ENCODE measurements at regions not wholly inside any gene's neighbourhood (a gene's known extent, or its start where the extent isn't known, plus 50 kb on each side); places are given as distances from the start of the nearest gene placed in this dataset.

DNA sequence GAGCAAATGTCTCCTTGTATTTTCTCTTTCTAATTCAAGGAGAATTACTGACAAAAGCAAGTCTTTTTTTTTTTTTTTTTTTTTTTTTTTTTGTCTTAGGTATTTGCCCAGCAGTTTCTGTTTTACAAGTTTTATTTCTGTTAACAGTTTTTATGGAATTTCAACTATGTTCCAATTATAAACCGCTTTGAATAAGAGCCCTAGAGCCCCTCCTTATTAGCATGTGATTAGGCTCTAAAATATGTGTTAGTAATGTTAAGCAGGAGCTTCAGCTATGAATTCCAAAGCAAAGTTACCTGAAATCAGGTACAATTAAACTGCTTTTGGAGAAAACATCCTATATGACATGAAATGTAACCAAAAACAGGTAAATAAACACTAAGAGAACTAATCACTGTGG, 997.0 kb upstream of the POT1 start (continued):
- TF ChIP-seq, protein P1, sequence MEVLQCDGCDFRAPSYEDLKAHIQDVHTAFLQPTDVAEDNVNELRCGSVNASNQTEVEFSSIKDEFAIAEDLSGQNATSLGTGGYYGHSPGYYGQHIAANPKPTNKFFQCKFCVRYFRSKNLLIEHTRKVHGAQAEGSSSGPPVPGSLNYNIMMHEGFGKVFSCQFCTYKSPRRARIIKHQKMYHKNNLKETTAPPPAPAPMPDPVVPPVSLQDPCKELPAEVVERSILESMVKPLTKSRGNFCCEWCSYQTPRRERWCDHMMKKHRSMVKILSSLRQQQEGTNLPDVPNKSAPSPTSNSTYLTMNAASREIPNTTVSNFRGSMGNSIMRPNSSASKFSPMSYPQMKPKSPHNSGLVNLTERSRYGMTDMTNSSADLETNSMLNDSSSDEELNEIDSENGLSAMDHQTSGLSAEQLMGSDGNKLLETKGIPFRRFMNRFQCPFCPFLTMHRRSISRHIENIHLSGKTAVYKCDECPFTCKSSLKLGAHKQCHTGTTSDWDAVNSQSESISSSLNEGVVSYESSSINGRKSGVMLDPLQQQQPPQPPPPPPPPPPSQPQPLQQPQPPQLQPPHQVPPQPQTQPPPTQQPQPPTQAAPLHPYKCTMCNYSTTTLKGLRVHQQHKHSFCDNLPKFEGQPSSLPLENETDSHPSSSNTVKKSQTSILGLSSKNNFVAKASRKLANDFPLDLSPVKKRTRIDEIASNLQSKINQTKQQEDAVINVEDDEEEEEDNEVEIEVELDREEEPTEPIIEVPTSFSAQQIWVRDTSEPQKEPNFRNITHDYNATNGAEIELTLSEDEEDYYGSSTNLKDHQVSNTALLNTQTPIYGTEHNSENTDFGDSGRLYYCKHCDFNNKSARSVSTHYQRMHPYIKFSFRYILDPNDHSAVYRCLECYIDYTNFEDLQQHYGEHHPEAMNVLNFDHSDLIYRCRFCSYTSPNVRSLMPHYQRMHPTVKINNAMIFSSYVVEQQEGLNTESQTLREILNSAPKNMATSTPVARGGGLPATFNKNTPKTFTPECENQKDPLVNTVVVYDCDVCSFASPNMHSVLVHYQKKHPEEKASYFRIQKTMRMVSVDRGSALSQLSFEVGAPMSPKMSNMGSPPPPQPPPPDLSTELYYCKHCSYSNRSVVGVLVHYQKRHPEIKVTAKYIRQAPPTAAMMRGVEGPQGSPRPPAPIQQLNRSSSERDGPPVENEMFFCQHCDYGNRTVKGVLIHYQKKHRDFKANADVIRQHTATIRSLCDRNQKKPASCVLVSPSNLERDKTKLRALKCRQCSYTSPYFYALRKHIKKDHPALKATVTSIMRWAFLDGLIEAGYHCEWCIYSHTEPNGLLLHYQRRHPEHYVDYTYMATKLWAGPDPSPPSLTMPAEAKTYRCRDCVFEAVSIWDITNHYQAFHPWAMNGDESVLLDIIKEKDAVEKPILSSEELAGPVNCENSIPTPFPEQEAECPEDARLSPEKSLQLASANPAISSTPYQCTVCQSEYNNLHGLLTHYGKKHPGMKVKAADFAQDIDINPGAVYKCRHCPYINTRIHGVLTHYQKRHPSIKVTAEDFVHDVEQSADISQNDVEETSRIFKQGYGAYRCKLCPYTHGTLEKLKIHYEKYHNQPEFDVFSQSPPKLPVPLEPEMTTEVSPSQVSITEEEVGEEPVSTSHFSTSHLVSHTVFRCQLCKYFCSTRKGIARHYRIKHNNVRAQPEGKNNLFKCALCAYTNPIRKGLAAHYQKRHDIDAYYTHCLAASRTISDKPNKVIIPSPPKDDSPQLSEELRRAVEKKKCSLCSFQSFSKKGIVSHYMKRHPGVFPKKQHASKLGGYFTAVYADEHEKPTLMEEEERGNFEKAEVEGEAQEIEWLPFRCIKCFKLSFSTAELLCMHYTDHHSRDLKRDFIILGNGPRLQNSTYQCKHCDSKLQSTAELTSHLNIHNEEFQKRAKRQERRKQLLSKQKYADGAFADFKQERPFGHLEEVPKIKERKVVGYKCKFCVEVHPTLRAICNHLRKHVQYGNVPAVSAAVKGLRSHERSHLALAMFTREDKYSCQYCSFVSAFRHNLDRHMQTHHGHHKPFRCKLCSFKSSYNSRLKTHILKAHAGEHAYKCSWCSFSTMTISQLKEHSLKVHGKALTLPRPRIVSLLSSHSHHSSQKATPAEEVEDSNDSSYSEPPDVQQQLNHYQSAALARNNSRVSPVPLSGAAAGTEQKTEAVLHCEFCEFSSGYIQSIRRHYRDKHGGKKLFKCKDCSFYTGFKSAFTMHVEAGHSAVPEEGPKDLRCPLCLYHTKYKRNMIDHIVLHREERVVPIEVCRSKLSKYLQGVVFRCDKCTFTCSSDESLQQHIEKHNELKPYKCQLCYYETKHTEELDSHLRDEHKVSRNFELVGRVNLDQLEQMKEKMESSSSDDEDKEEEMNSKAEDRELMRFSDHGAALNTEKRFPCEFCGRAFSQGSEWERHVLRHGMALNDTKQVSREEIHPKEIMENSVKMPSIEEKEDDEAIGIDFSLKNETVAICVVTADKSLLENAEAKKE (CRISPR knock-in tag; IDR thresholded peaks at IDR 0.05): no peak
- TF ChIP-seq, protein P2, sequence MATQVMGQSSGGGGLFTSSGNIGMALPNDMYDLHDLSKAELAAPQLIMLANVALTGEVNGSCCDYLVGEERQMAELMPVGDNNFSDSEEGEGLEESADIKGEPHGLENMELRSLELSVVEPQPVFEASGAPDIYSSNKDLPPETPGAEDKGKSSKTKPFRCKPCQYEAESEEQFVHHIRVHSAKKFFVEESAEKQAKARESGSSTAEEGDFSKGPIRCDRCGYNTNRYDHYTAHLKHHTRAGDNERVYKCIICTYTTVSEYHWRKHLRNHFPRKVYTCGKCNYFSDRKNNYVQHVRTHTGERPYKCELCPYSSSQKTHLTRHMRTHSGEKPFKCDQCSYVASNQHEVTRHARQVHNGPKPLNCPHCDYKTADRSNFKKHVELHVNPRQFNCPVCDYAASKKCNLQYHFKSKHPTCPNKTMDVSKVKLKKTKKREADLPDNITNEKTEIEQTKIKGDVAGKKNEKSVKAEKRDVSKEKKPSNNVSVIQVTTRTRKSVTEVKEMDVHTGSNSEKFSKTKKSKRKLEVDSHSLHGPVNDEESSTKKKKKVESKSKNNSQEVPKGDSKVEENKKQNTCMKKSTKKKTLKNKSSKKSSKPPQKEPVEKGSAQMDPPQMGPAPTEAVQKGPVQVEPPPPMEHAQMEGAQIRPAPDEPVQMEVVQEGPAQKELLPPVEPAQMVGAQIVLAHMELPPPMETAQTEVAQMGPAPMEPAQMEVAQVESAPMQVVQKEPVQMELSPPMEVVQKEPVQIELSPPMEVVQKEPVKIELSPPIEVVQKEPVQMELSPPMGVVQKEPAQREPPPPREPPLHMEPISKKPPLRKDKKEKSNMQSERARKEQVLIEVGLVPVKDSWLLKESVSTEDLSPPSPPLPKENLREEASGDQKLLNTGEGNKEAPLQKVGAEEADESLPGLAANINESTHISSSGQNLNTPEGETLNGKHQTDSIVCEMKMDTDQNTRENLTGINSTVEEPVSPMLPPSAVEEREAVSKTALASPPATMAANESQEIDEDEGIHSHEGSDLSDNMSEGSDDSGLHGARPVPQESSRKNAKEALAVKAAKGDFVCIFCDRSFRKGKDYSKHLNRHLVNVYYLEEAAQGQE (IDR thresholded peaks at IDR 0.05; ENCODE audit: unreplicated experiment): no peak
- TF ChIP-seq POLR2AphosphoS5 (IDR thresholded peaks at IDR 0.05; ENCODE audit: low read depth) (no peak), EZH2 (IDR thresholded peaks at IDR 0.05; ENCODE audit: low read depth, unreplicated experiment) (no peak), EZH2phosphoT487 (IDR thresholded peaks at IDR 0.05; ENCODE audit: unreplicated experiment) (no peak), STAT1 (IDR thresholded peaks at IDR 0.05; ENCODE audit: unreplicated experiment) (no peak), ZNF114 (CRISPR knock-in tag; IDR thresholded peaks at IDR 0.05) (no peak), NANOG (IDR thresholded peaks at IDR 0.05; ENCODE audit: borderline replicate concordance) (no peak)
- TF ChIP-seq, protein P3, sequence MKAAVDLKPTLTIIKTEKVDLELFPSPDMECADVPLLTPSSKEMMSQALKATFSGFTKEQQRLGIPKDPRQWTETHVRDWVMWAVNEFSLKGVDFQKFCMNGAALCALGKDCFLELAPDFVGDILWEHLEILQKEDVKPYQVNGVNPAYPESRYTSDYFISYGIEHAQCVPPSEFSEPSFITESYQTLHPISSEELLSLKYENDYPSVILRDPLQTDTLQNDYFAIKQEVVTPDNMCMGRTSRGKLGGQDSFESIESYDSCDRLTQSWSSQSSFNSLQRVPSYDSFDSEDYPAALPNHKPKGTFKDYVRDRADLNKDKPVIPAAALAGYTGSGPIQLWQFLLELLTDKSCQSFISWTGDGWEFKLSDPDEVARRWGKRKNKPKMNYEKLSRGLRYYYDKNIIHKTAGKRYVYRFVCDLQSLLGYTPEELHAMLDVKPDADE (IDR thresholded peaks at IDR 0.05): no peak

Measured in GM23338 (cell line).